Fibroblast of lung (primary cell): ENCODE measurements at regions not wholly inside any gene's neighbourhood (a gene's known extent, or its start where the extent isn't known, plus 50 kb on each side); places are given as distances from the start of the nearest gene placed in this dataset.
A peak's percentile ranks its signal among the peaks of the same experiment; 100 is the strongest.

Source experiments
- DNase-seq, 2 donors: peaks; one replicate each; pipeline versions ENCODE4 v3.0.0 to v3.0.0-alpha.2; 2010; ENCODE audit warnings: low read depth in 2 of 2
- H2AFZ ChIP-seq: 2 replicates; pipeline ENCODE4 v1.5.1; 2012; ENCODE audit warnings: low read length, control low read depth, inconsistent platforms
- H3K27ac ChIP-seq: 2 replicates; pipeline ENCODE4 v1.5.1; 2011; ENCODE audit warnings: low read length, control low read depth; ENCODE audit not compliant: insufficient read depth
- H3K27me3 ChIP-seq: 2 replicates; pipeline ENCODE4 v1.5.1; 2011; ENCODE audit warnings: mild to moderate bottlenecking, low read length; ENCODE audit not compliant: control insufficient read depth, insufficient read depth
- H3K36me3 ChIP-seq: 2 replicates; pipeline ENCODE4 v1.5.1; 2011; ENCODE audit warnings: low read length; ENCODE audit not compliant: control insufficient read depth, insufficient read depth
- H3K4me1 ChIP-seq: 2 replicates; pipeline ENCODE4 v1.5.1; 2011; ENCODE audit warnings: low read length; ENCODE audit not compliant: control insufficient read depth, insufficient read depth; ENCODE audit errors: extremely low read depth
- H3K4me2 ChIP-seq: 2 replicates; pipeline ENCODE4 v1.5.1; 2011; ENCODE audit warnings: low read length, control low read depth; ENCODE audit not compliant: insufficient read depth; ENCODE audit errors: extremely low read depth
- H3K4me3 ChIP-seq, 4 experiments: fragments of 200-600 bp in 1 of 4; sonication (generic) in 1 of 4; replicated peaks in 1 of 4; 2 replicates each; pipeline ENCODE4 v1.5.1; 2011 to 2016; ENCODE audit warnings: low read length in 4 of 4, low read depth in 3 of 4, mild to moderate bottlenecking in 3 of 4, control low read depth in 2 of 4, inconsistent platforms in 1 of 4, mixed read lengths in 1 of 4; ENCODE audit not compliant: insufficient read depth in 1 of 4; ENCODE audit errors: control extremely low read depth in 1 of 4
- H3K79me2 ChIP-seq: 2 replicates; pipeline ENCODE4 v1.5.1; 2012; ENCODE audit warnings: mild to moderate bottlenecking, low read length, inconsistent platforms; ENCODE audit not compliant: control insufficient read depth, insufficient read depth
- H3K9ac ChIP-seq: 2 replicates; pipeline ENCODE4 v1.5.1; 2011; ENCODE audit warnings: mild to moderate bottlenecking, low read length, control low read depth; ENCODE audit not compliant: insufficient read depth
- H3K9me3 ChIP-seq: 2 replicates; pipeline ENCODE4 v1.5.1; 2012; ENCODE audit warnings: low read depth, low read length; ENCODE audit not compliant: control insufficient read depth, insufficient read depth
- H4K20me1 ChIP-seq: 2 replicates; pipeline ENCODE4 v1.5.1; 2011; ENCODE audit warnings: low read length; ENCODE audit not compliant: control insufficient read depth, insufficient read depth; ENCODE audit errors: extremely low read depth
- CTCF ChIP-seq, 2 donors: IDR thresholded peaks in 1 of 2; conservative IDR thresholded peaks in 1 of 2; 1 replicate in 1 of 2; 2 replicates in 1 of 2; pipeline ENCODE4 v1.5.1; 2011 to 2012; ENCODE audit warnings: low read length in 2 of 2, control low read depth in 1 of 2, inconsistent platforms in 1 of 2, low read depth in 1 of 2, mild to moderate bottlenecking in 1 of 2
- EZH2 ChIP-seq: IDR thresholded peaks from 2 replicates; pipeline ENCODE4 v1.5.1; 2012; ENCODE audit warnings: low read length, control low read depth, mild to moderate bottlenecking; ENCODE audit errors: missing control alignments

GRCh38 chr20:7151676-7152470 is 384.4 kb downstream of the BMP2 start:
- DNase-seq, result peak in 1 of 2 donors; percentile 19
- Histone ChIP-seq H3K27me3 (no peaks in the 10 kb centered on the region), H4K20me1 (no peaks in the 10 kb centered on the region), H2AFZ (no peak overlapping the region), H3K9me3 (no peaks in the 10 kb centered on the region), H3K4me1 (no peaks in the 10 kb centered on the region), H3K27ac (no peak overlapping the region), H3K79me2 (no peaks in the 10 kb centered on the region), H3K4me2 (no peak overlapping the region), H3K36me3 (no peaks in the 10 kb centered on the region), H3K4me3 (no peak overlapping the region), H3K9ac (no peak overlapping the region)
- TF ChIP-seq CTCF (conservative IDR thresholded peaks at IDR 0.05 in 1 of 2, IDR thresholded peaks at IDR 0.05 in 1 of 2; ENCODE audit: low read depth in 1 of 2, low read length in 2 of 2), result no peak
- no peak for TF ChIP-seq EZH2

- no peaks in the 10 kb centered on the region for H4K20me1 ChIP-seq
- no peaks in the 10 kb centered on the region for H3K9me3 ChIP-seq
- H3K27me3 ChIP-seq, result no peaks in the 10 kb centered on the region
- no peak overlapping the region for H3K27ac ChIP-seq
- no peaks in the 10 kb centered on the region for H3K4me1 ChIP-seq
- H3K9ac ChIP-seq, result no peak overlapping the region
- H3K79me2 ChIP-seq, result no peaks in the 10 kb centered on the region
- H2AFZ ChIP-seq, result no peak overlapping the region
- DNase-seq, result no peak
- no peak overlapping the region for H3K4me3 ChIP-seq
- TF ChIP-seq CTCF (conservative IDR thresholded peaks at IDR 0.05 in 1 of 2, IDR thresholded peaks at IDR 0.05 in 1 of 2; ENCODE audit: low read depth in 1 of 2, low read length in 2 of 2) (no peak), EZH2 (no peak)
- H3K4me2 ChIP-seq, result no peak overlapping the region
- no peaks in the 10 kb centered on the region for H3K36me3 ChIP-seq
Observed at GRCh38 chr20:7155282-7155681, 387.8 kb downstream of the BMP2 start.

GRCh38 chr20:7155794-7156193 is 388.3 kb downstream of the BMP2 start:
- DNase-seq, result no peak
- Histone ChIP-seq H3K4me2 (no peak overlapping the region), H4K20me1 (no peaks in the 10 kb centered on the region), H3K4me1 (no peaks in the 10 kb centered on the region), H3K9ac (no peak overlapping the region), H3K79me2 (no peaks in the 10 kb centered on the region), H3K36me3 (no peaks in the 10 kb centered on the region), H3K4me3 (no peak overlapping the region), H3K27me3 (no peaks in the 10 kb centered on the region), H3K27ac (no peak overlapping the region), H2AFZ (no peak overlapping the region), H3K9me3 (no peaks in the 10 kb centered on the region)
- TF ChIP-seq EZH2 (no peak), CTCF (conservative IDR thresholded peaks at IDR 0.05 in 1 of 2, IDR thresholded peaks at IDR 0.05 in 1 of 2; ENCODE audit: low read depth in 1 of 2, low read length in 2 of 2) (no peak)
